HG03442 (cell line): ENCODE measurements at regions not wholly inside any gene's neighbourhood (a gene's known extent, or its start where the extent isn't known, plus 50 kb on each side); places are given as distances from the start of the nearest gene placed in this dataset.

Experiments
- ATAC-seq: cut with Tn5 transposase; IDR thresholded peaks from one replicate; pipeline ENCODE4 v1.9.1; 2021; ENCODE audit warnings: mild to moderate bottlenecking, moderate library complexity; ENCODE audit not compliant: unreplicated experiment

GRCh38 chr1:63112155-63112900, 210.0 kb upstream of the FOXD3 start:
- peak; percentile 78 for ATAC-seq

- ATAC-seq: no peak
These were observed 206.8 kb upstream of the FOXD3 start for GRCh38 chr1:63115527-63115926.

DNA sequence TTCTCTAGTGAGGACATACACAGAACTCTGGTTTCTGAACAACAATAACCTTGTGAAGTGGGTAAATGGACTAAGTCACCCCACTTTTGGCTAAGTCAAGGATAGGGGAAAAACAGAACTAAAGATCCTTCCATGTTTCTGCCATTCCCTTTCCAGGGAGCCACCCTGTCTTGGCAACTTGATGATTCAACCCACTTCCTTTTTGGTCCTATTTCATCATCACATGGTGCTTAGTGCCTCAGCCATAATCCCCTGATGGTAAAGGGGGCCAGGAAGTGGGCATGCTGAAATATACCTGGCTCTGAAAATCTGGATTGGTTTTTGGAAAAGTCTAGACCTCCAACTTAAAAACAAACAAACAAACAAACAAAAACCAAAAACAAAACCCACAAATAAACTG, 206.4 kb upstream of the FOXD3 start:
- no peak for ATAC-seq

DNA sequence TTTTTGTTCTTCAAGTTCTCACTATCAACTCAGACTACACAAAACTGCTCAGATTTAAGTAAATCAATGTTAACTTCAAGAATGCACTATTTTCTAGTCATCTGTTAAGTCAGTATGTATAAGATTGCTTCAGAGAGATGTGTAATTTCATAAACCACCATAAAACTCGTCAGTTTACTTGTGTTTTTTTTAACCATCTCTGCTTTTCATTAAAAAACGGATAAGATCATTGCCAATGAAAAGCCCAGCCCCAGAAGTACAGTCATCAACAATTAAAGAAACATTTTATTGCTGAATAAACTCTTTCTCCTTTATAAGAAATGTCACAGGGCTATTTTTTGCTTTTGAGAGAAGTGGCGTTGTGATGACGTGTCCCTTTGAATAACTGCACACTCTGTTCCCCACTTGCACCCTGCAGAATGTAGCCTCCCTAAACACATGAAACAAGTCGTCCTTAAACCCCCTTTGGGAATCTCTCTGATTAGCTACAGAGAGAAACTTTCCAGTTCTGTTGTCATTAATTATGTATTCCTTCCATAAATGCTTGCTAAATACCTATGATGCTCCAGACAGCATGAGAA, 202.7 kb upstream of the FOXD3 start:
- no peak for ATAC-seq

DNA sequence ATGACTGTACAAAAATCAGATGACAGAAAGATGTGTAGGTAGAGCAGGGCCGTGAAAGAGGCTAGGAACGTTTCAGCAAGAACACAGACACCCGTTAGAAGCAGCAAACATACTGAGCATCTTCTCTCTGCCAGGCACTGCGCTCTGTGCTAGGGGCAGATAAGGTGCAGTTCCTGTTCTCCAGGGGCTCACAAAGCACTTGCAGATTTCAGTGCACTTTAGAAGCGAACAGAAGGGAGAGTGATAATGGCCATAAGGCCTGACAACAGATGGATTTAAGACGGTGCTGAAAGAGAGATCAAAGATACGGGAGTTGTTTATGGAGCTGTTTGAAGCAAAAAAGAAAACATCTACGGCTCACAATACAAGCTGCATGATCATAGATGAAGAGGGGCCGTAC, 200.3 kb upstream of the FOXD3 start:
- peak; percentile 44 for ATAC-seq

DNA sequence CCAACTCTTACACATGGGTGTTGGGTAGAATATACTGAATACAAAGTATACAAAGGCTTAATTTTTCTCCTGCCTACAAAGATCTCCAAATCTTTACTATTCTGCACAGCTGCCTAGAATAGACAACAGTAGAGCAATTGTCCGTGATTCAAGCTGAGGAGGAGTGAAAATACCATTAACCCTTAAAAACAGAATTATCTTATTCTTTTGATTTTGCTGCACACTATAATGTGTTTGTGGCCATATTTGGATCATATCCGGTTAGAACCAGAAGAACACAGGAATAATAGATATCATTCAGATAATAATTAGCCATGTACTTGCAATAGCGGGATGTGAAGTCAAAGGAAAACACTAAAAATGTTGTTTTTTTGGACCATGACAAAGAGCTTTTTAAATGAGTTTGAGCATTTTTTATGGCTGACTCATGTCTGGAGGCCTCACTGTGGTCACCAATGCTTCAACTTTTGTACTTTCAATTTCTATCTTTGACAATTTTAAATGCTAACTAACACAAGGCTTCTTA, 197.6 kb upstream of the FOXD3 start:
- peak; percentile 88 for ATAC-seq

DNA sequence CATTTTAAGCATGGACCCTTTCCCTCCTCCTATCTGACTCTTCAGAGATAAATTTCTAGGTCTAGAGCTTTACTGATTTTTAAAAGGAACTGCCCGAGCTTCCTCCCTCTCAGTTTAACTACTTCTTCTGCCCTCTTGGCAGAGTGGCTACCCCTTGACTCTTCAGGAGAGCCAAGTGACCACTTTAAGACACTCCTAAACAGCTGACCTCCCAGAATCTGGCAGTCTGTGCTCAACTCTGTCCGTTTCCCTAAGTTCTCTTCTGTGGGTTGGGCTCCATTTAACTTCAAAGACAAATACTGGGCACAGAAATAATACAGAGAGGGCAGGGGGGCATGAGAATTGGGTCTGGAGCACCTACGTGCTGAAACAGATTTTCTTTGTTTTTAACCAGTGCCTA, 196.3 kb upstream of the FOXD3 start:
- no peak for ATAC-seq

DNA sequence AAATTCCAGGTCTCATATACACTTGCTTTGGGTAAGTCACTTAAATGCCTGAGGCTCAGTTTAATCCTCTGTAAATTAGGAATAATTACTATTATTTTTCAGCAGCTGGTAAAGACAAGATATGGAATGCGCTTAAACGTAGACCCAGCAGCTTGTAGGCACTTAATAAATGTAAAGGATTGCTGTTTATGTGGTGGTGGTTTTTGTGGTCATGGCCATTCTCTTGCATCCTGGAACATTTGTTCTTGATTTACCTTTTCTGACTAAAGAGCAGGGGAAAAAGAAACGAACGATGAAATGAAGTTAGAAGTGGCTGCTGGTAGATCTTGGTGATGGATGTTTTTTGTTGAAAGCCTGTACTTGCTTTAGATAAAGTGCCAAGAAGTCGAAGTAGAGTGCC, 195.0 kb upstream of the FOXD3 start:
- ATAC-seq: no peak

DNA sequence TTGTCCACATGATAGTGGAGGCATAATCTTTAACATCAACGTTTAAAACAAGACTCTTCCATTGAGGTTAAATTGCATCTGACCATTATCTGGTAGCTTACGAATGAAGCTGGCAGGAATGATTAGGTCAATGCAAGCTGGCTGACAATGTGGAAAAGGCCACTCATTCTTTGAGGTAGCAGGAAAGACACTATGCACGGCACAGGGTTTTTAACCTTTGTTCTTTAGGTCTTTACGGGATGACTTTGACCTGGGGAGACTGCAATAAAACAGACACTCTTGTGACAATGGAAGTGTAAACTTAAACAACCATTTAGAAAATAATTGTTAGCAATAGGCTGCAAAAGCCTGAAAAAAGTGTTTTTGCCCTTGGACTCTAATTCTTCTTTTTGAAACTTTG, 193.8 kb upstream of the FOXD3 start:
- ATAC-seq: no peak

DNA sequence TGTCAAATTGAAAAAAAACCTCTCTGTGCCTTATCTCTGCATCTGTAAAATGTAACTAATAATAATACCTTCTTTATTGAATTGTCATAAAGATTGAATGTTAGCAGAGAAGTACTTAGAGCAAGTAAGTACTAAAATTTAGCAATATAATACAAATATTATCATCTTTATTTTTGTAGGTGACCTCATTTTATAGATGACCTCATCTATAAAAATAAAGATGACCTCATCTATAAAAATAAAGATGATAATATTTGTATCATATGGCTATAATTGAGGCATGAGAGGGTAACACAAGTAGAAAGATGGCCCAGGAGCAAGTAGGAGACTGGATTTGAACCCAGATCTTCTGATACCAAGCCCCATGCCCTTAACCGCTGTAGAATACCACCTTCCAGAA, 193.2 kb upstream of the FOXD3 start:
- no peak for ATAC-seq

DNA sequence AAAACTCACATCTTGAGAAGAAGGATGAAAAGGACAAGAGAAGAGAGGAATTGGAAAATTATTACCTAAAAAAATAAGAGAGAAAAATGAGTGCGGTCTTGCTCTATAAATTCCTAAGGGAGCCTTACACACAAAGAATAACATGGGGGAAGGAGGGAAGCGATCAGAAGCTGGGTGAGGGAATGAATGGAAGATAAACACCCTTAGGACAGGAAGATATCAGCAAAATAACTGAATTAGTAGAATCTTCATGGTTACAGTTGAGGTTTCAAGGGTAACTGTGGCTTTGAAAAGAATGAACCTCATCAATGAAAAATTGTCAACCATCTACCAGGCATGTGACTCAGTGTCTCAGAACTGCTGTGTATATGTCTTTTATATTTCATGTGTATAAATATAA, 192.5 kb upstream of the FOXD3 start:
- ATAC-seq: no peak

- no peak for ATAC-seq
These were observed 187.7 kb upstream of the FOXD3 start for GRCh38 chr1:63134501-63135173.

DNA sequence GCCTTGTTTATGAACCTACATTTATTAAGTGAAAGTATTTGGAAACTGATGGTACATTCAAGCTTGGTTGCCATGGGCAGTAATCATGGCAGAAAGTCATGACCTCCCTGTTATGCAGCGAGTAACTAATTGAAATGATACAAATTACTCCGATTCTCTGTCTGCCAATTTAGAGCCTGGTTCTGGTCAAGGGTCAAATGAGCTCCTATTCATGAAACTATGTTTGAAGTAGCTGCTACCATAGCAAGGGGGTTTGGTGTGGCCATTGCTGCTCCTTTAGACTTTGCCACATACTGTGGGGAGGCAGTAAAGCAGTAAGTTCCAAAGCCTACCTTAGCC, 187.2 kb upstream of the FOXD3 start:
- ATAC-seq: no peak

GRCh38 chr1:63135801-63136200, 186.6 kb upstream of the FOXD3 start:
- ATAC-seq: no peak

DNA sequence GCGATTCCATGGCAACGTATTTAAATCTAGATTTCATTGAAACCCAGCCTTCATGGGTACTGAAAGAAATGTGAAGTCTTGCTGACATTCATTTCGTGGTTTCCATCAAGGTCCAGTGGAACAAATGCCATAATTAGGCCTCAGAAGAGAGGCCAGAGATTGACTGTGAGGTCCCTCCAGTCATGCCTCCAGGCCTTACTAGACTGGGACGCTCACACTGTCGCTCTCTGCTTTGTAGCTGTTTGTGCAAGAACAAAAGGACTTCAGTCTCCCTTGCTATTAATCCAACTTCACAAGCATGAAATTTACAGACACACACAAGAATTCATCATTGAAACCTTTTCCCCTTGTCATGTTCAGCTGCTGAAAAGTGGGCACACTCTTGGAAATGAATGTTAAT, 180.4 kb upstream of the FOXD3 start:
- ATAC-seq: no peak

GRCh38 chr1:63143482-63143881, 178.9 kb upstream of the FOXD3 start:
- ATAC-seq: no peak

DNA sequence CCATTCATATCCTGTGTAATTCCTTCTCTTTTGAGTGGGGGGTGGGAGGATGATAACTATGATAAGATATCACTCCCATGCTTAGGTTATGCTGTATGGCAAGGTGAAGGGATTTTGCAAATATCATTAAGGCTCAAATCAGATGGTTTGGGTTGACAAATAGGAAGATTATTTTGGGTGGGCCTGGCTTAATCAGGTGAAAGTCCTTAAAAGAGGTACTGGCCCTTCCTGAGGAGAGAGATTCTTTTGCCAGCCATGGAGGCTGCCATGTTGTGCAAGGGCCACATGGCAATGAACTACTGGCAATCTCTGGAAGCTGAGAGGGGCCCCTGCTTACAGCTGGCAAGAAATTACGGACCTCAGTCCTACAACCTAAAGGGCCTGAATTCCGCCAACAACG, 174.6 kb upstream of the FOXD3 start:
- ATAC-seq: no peak

DNA sequence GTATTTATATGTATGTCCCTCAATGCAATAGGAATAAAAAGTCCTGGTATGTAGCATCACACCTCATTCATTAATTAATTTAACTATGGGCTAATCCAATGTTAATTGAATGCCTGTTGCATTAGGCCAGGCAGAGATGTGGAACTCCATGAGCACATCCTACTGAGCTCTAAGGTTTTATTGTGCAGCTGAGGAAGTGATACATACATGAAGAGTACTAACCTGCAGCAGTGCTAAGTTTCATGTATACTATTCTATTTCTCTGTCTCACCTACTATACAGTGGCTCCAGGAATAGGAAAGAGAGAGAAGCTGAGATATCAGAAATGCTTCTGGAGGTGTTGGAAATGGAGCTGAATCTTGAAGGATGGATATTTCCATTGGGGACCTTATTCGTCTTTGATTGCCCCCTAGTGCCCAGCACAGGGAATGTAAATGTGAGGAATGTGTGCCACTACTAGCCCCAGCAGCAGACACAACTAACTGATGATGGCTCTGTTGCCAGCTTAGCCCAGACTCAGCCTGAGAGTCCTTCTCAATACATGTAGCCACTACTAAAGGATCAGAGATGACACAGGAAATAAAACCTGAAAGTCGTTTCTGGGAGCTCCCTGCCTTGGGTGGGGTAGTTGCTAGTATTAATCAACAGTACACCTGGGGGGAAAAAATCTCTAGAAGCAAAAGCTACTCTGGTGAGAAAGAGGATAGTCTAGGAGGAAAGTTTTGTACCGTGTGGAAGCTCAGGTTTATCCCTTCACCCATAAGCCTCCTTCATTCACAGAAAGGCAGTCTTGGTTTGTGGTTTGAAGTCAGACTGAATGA, 173.3 kb upstream of the FOXD3 start:
- peak; percentile 78 for ATAC-seq

DNA sequence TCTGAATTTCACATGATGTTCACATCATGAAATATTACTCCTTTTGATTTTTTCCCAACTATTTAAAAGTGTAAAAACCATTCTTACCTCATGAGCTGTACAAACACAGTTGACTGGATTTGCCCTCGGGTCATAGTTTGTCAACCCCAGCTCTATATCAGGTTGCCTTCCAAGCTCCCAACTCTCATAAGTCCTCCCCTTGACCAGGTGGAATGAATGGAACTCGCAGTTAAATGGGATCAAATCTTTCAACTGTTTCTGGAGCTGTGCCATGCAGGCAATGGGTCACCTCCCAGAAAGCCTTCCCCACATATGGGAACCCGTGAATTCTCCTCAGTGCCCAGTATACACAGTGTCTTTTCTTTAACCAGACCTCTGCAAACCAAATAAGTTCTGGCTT, 169.8 kb upstream of the FOXD3 start:
- no peak for ATAC-seq

DNA sequence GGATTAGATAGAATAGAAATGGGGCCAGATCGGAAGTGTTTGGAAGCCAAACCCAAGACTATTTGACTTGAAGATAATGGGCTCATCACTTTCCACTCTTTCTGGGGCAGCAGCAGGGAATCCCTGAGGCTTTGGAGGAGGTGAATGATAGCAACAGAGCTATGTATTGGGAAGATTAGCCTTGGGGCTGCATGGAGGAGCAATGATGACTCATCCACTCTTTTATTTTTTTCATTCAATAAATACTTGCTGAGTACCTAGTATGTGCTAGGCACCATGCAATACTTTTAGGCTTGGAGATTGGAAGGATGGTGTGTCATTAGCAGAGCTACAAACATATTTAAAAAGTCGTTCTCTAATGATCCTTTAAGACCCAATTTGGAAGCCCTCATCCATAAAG, 166.9 kb upstream of the FOXD3 start:
- no peak for ATAC-seq

- no peak for ATAC-seq
These were observed 165.3 kb upstream of the FOXD3 start for GRCh38 chr1:63157085-63157484.
